Osteoblast (primary cell): ENCODE measurements at regions not wholly inside any gene's neighbourhood (a gene's known extent, or its start where the extent isn't known, plus 50 kb on each side); places are given as distances from the start of the nearest gene placed in this dataset.

Experiments used
- DNase-seq: peaks from one replicate; pipeline ENCODE4 v3.0.0; 2011; ENCODE audit warnings: low spot score, mixed read lengths; ENCODE audit not compliant: insufficient read length; ENCODE audit errors: missing footprints
- H2AFZ ChIP-seq: 2 replicates; pipeline ENCODE4 v1.6.0; 2011; ENCODE audit warnings: mild to moderate bottlenecking, low read length
- H3K27ac ChIP-seq: 2 replicates; pipeline ENCODE4 v1.5.1; 2011; ENCODE audit warnings: mild to moderate bottlenecking, low read depth, low read length, moderate library complexity
- H3K27me3 ChIP-seq: 2 replicates; pipeline ENCODE4 v1.6.0; 2012; ENCODE audit warnings: mild to moderate bottlenecking, control low read depth, inconsistent platforms, low read length, moderate library complexity; ENCODE audit not compliant: insufficient read depth
- H3K36me3 ChIP-seq: 2 replicates; pipeline ENCODE4 v1.5.1; 2011; ENCODE audit warnings: mild to moderate bottlenecking, low read length, control low read depth, moderate library complexity; ENCODE audit not compliant: insufficient read depth
- H3K4me1 ChIP-seq: 2 replicates; pipeline ENCODE4 v1.5.1; 2011; ENCODE audit warnings: mild to moderate bottlenecking, low read length, control low read depth, moderate library complexity; ENCODE audit not compliant: insufficient read depth
- H3K4me2 ChIP-seq: 2 replicates; pipeline ENCODE4 v1.6.0; 2011; ENCODE audit warnings: mild to moderate bottlenecking, low read length; ENCODE audit not compliant: insufficient read depth
- H3K4me3 ChIP-seq: fragments of 200-600 bp; sonication (generic); 3 replicates; pipeline ENCODE4 v1.5.1; 2012; ENCODE audit warnings: mild to moderate bottlenecking, low read length, inconsistent platforms; ENCODE audit not compliant: insufficient read depth
- H3K79me2 ChIP-seq: 2 replicates; pipeline ENCODE4 v1.6.0; 2012; ENCODE audit warnings: mild to moderate bottlenecking, low read length, control low read depth, inconsistent platforms; ENCODE audit not compliant: insufficient read depth
- H3K9me3 ChIP-seq: 2 replicates; pipeline ENCODE4 v1.5.1; 2011; ENCODE audit warnings: low read depth, low read length, control low read depth
- H4K20me1 ChIP-seq: 2 replicates; pipeline ENCODE4 v1.6.0; 2012; ENCODE audit warnings: mild to moderate bottlenecking, low read length, control low read depth; ENCODE audit not compliant: insufficient read depth
- TF ChIP-seq, protein P1 (sequence below): IDR thresholded peaks from 2 replicates; pipeline ENCODE4 v1.5.1; 2011; ENCODE audit warnings: mild to moderate bottlenecking, low read depth, low read length, moderate library complexity; ENCODE audit errors: extremely low read depth

DNA sequence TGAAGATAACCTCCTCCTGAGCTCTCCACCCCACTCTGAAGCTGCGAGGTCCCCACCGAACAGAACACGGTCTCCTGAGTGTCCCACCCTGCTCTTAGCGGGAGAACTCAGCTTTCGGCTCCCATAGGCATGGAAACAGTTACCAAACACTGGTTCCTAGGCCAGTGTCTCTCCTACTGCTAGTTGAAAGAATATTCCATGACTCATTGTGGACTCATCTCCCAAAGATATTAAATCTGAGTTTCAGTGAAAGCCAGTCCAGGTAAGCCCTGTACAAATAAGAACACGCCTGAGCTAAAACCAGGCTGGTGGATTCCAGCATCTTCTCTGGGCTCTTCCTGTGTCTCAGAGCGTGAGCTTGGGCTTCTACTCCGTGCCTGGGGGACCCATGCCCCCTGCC, 107.5 kb upstream of the CLDN14 start:
- no peaks in the 10 kb centered on the region for H3K9me3 ChIP-seq
- H3K4me3 ChIP-seq, result no peak overlapping the region
- TF ChIP-seq, protein P1, sequence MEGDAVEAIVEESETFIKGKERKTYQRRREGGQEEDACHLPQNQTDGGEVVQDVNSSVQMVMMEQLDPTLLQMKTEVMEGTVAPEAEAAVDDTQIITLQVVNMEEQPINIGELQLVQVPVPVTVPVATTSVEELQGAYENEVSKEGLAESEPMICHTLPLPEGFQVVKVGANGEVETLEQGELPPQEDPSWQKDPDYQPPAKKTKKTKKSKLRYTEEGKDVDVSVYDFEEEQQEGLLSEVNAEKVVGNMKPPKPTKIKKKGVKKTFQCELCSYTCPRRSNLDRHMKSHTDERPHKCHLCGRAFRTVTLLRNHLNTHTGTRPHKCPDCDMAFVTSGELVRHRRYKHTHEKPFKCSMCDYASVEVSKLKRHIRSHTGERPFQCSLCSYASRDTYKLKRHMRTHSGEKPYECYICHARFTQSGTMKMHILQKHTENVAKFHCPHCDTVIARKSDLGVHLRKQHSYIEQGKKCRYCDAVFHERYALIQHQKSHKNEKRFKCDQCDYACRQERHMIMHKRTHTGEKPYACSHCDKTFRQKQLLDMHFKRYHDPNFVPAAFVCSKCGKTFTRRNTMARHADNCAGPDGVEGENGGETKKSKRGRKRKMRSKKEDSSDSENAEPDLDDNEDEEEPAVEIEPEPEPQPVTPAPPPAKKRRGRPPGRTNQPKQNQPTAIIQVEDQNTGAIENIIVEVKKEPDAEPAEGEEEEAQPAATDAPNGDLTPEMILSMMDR, result no peak
- DNase-seq, result peak; percentile 91
- H4K20me1 ChIP-seq, result no peaks in the 10 kb centered on the region
- H3K36me3 ChIP-seq, result no peaks in the 10 kb centered on the region
- H3K4me1 ChIP-seq, result no peaks in the 10 kb centered on the region
- no peak overlapping the region for H2AFZ ChIP-seq
- no peak overlapping the region for H3K27ac ChIP-seq
- H3K79me2 ChIP-seq, result no peaks in the 10 kb centered on the region
- H3K27me3 ChIP-seq, result peaks cover 8% of the 10 kb centered on the region
- H3K4me2 ChIP-seq, result no peak overlapping the region

DNA sequence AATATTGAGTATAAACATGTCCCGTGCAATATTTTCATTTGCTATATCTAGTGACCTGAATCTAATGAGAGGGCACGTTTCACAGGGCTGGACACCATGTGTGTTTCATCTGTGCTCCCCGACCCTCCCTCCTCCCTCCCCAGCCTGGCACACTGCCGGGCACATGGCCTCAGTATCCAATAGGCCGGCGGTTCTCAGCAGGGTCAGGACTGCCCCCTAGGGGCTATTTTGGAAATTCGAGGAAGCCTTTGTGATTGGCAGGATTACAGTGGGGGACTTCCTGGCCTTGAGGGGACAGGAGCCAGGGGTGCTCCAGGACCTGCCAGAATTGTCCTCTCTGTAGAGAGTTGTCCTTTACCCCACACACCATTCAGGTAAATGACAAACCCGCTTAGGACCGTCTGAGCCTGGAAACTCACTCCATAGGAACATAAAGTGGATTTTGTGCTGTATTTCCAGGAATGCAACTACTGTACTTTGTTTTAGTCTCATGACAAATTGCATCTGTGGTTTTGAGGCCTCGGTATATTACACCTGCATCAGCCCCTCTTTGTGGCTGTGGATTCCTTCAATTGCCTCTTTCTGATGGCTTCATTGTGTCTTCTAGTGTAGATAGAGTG, 109.5 kb upstream of the SIM2 start:
- H3K9me3 ChIP-seq, result no peaks in the 10 kb centered on the region
- no peaks in the 10 kb centered on the region for H3K79me2 ChIP-seq
- no peak overlapping the region for H3K27ac ChIP-seq
- no peak overlapping the region for H3K4me2 ChIP-seq
- H2AFZ ChIP-seq, result no peak overlapping the region
- no peaks in the 10 kb centered on the region for H4K20me1 ChIP-seq
- H3K36me3 ChIP-seq, result no peaks in the 10 kb centered on the region
- H3K4me1 ChIP-seq, result no peaks in the 10 kb centered on the region
- DNase-seq, result peak; percentile 84
- TF ChIP-seq, protein P1, result peak; percentile 66
- H3K4me3 ChIP-seq, result no peak overlapping the region
- peaks cover 3% of the 10 kb centered on the region for H3K27me3 ChIP-seq

DNA sequence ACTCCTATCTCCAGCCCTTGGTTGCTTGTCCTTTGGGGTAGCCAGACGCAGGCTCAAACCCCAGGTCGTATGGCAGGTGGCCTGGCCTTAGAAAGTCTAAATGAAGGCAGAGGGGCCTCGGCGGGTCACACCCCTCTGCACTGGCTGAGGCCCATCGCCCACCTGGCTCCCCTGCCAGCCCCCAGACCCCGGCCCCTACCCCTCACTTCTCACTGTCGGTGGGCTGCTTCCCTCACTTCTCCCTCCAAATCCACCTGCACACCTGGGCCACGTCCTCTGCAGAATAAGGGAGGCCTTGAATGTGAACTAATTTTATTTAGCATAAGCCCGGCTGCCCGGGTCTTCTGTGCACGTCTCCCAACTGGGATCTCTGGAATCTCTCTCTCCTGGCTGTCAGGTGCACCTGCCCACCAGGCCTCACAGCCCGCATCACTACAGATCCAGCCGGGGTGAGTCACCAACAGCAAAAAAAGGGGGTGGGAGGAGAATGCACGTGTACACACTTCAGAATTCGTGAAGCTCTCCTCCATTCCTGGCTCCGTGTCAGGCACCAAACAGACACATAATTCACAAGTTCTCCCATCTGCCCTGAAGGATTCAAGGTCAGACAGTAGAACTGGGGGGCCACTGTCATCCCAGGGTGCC, 107.5 kb upstream of the SIM2 start:
- DNase-seq, result no peak
- TF ChIP-seq, protein P1, result no peak
- no peak overlapping the region for H2AFZ ChIP-seq
- H3K4me3 ChIP-seq, result no peak overlapping the region
- no peaks in the 10 kb centered on the region for H4K20me1 ChIP-seq
- no peaks in the 10 kb centered on the region for H3K79me2 ChIP-seq
- H3K27ac ChIP-seq, result no peak overlapping the region
- no peaks in the 10 kb centered on the region for H3K36me3 ChIP-seq
- no peaks in the 10 kb centered on the region for H3K4me1 ChIP-seq
- H3K4me2 ChIP-seq, result no peak overlapping the region
- H3K27me3 ChIP-seq, result peaks cover 15% of the 10 kb centered on the region
- H3K9me3 ChIP-seq, result no peaks in the 10 kb centered on the region

DNA sequence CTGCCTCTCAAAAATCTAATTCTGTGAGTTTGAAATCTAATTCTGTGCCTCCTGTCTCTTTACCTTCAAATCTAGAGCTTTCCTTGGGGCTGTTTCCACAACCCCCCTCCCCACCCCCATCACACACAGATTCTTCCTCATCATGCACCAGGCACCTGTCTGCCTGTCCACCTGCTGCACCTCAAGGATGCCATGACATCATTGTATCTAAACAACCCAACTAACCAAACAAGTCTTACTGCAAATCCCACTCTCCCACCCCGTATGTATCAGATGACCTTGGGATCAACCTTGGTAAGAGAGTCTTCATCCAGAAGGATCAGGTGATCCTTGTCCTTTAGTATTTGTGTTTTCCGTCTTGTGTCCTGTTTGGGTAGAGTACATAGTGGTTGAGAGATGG, 102.7 kb upstream of the SIM2 start:
- H3K4me3 ChIP-seq, result no peak overlapping the region

More for the DNA sequence above, 102.7 kb upstream of the SIM2 start:
- Histone ChIP-seq H3K9me3 (no peaks in the 10 kb centered on the region), H3K4me1 (no peaks in the 10 kb centered on the region), H3K36me3 (no peaks in the 10 kb centered on the region), H4K20me1 (no peaks in the 10 kb centered on the region), H2AFZ (no peak overlapping the region), H3K27ac (no peak overlapping the region), H3K4me2 (no peak overlapping the region), H3K27me3 (peaks cover 34% of the 10 kb centered on the region), H3K79me2 (no peaks in the 10 kb centered on the region)
- DNase-seq, result no peak
- TF ChIP-seq, protein P1, result no peak
